SK-N-MC (cell line): ENCODE measurements at regions not wholly inside any gene's neighbourhood (a gene's known extent, or its start where the extent isn't known, plus 50 kb on each side); places are given as distances from the start of the nearest gene placed in this dataset.
"Not testable (repeated sequence)": the region's sequence is repeated elsewhere in the genome, so short reads cannot be mapped to it uniquely, and the experiment has no call there.

Experiments
- EZH2 ChIP-seq: fragments of 200-600 bp; sonication (generic); IDR thresholded peaks from one replicate; pipeline ENCODE4 v1.6.1; 2017; ENCODE audit warnings: antibody characterized with exemption
- POLR2AphosphoS5 ChIP-seq: IDR thresholded peaks from 2 replicates; pipeline ENCODE4 v1.6.1; 2012; ENCODE audit warnings: mild to moderate bottlenecking, low read depth, low read length, borderline replicate concordance

GRCh38 chr2:91577406-91577805 lies 2885.9 kb downstream of the RPIA start:
- TF ChIP-seq POLR2AphosphoS5, EZH2: not testable (repeated sequence)
